ENCODE measurements at regions not wholly inside any gene's neighbourhood (a gene's known extent, or its start where the extent isn't known, plus 50 kb on each side); places are given as distances from the start of the nearest gene placed in this dataset.

- DNase-seq: peak in 1 of 2 donors; percentile 63
These were observed 57.0 kb downstream of the PHLDA1 start for GRCh38 chr12:75974323-75975187.

GRCh38 chr12:75971253-75971652 is 60.3 kb downstream of the PHLDA1 start:
- no peak for DNase-seq

- DNase-seq: no peak
These were observed 61.3 kb downstream of the PHLDA1 start for GRCh38 chr12:75970310-75970709.

- DNase-seq: peak in 1 of 2 donors; percentile 48
These were observed 61.8 kb downstream of the PHLDA1 start for GRCh38 chr12:75969768-75970167.

- DNase-seq: no peak
These were observed 65.9 kb downstream of the PHLDA1 start for GRCh38 chr12:75965661-75966060.

GRCh38 chr12:75964150-75964549 is 67.4 kb downstream of the PHLDA1 start:
- peak in 1 of 2 donors; percentile 60 for DNase-seq

GRCh38 chr12:75961878-75962277 is 69.7 kb downstream of the PHLDA1 start:
- DNase-seq: no peak

- DNase-seq: no peak
These were observed 70.5 kb downstream of the PHLDA1 start for GRCh38 chr12:75960954-75961661.

- DNase-seq: no peak
These were observed 71.3 kb downstream of the PHLDA1 start for GRCh38 chr12:75960086-75960910.

- no peak for DNase-seq
These were observed 72.1 kb downstream of the PHLDA1 start for GRCh38 chr12:75959506-75959905.

GRCh38 chr12:75959060-75959459 is 72.5 kb downstream of the PHLDA1 start:
- DNase-seq: no peak

- no peak for DNase-seq
These were observed 76.3 kb downstream of the PHLDA1 start for GRCh38 chr12:75955251-75955650.

GRCh38 chr12:75954749-75955148 is 76.8 kb downstream of the PHLDA1 start:
- no peak for DNase-seq

GRCh38 chr12:75954041-75954440 is 77.5 kb downstream of the PHLDA1 start:
- DNase-seq: no peak

- no peak for DNase-seq
These were observed 78.2 kb downstream of the PHLDA1 start for GRCh38 chr12:75953312-75953906.

- DNase-seq: no peak
These were observed 79.9 kb downstream of the PHLDA1 start for GRCh38 chr12:75951399-75952278.

- no peak for DNase-seq
These were observed 84.3 kb downstream of the PHLDA1 start for GRCh38 chr12:75947156-75947723.

GRCh38 chr12:75945581-75945980 is 86.0 kb downstream of the PHLDA1 start:
- DNase-seq: no peak

GRCh38 chr12:75944905-75945432 is 86.6 kb downstream of the PHLDA1 start:
- no peak for DNase-seq

GRCh38 chr12:75944097-75944904 is 87.3 kb downstream of the PHLDA1 start:
- DNase-seq: peak in 1 of 2 donors; percentile 40
